ENCODE measurements at regions not wholly inside any gene's neighbourhood (a gene's known extent, or its start where the extent isn't known, plus 50 kb on each side); places are given as distances from the start of the nearest gene placed in this dataset.

DNA sequence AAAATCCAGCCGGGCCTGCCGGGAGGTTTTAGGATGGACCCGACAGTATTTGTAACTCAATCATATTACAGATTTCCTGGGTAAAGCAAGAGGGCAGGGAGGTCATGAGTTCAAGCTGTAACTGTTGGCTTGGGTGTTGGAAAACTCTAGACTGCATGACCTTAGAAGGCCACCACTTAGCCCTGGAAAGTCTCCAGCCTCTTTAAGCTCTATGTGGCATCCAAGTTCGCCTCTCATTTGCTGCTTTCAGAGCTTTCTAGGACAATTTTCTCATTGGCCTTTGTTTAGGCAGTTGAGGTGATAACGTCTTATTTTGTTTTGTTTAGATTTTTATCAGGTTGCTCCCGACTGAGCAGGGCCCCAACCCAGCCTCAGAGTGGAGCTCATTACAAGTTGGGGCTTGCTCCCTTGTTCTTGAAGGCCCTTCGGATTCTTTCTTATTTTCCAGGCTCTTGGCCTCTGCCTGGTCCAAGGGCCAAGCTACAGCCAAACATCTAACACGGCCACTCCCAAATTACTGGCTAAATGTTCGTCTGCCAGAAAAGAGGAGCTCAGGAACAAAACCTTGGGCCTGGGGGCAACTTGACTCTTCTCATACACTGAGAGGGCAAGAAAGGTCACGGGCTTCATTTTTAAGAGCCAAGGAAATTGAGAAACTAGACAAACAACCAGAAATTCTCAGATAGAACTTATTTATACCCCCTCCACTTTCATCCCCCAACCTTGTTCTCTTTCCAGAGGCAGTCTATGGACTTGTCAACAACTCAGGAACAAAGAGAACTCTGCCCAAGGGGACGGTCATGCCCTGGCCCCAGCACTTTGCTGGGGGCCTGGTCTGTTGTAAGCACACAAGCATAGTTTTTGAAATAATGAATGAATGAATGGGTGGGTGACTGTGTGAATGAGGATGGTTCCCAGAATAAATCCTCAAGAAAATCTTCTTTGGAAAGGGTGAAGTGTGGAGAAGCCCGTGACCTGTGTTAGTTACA is 526.9 kb downstream of the BNC2 start:
- no peak for DNase-seq

DNA sequence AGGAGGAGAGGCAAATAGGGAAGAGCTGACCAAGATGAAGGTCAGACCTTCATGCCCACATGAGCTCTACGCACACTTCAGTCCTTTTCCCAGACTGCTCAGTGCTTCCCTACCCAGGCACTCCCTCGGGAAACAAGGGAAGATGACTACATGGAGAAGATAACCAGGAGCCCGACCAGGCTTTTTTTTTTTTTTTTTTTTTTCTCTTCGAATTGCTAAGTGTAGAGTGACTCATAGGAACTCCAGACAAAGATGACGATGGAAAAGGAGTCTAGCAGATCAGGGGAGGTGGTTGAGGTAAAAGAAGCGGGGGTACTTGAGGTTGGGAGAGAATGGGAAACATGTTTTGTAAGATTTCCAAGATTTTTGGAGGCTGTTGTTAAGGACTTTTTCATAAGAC is 526.1 kb downstream of the BNC2 start:
- DNase-seq = peak; percentile 69

- no peak for DNase-seq
Observed at GRCh38 chr9:16345902-16346301, 524.6 kb downstream of the BNC2 start.

DNA sequence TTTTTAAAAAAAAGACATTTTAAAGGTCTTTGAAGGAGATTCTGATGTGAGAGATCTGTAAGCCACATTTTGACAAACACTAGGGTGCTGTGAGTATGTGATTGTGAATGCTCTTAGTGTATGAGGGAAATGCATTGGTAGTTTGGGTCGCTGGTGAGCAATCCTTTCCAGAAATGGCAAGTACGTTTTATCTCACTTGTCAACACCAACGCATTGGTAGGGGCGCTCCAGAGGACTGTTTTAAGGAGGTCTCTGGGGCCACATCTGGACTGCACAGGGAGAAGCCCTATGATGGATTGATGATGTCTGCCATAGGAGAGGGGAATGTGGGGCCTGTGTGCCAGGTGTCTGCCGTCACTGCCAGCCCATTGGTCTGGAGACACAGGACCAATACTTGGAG is 522.6 kb downstream of the BNC2 start:
- DNase-seq = no peak

GRCh38 chr9:16348531-16348930 is 521.9 kb downstream of the BNC2 start:
- no peak for DNase-seq

DNA sequence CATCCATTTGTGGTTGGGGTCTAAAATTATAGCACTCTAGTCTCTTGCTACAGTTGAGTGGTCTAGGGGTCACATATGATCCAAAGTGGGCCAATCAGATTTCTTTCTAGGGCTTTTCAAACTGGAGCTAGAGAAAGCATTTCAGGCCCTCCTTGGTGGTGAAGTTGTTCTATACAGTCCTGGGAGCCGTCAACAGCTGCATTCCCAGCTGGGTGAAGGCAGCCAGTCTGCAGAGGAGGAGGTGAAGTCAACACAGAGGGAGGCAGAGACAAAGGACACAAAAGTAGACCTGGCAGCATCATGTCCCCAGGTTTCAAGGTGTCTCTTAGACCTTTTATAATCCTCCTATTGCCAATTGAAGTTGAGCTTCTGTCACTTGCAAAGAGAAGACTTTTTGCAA is 518.2 kb downstream of the BNC2 start:
- no peak for DNase-seq

DNA sequence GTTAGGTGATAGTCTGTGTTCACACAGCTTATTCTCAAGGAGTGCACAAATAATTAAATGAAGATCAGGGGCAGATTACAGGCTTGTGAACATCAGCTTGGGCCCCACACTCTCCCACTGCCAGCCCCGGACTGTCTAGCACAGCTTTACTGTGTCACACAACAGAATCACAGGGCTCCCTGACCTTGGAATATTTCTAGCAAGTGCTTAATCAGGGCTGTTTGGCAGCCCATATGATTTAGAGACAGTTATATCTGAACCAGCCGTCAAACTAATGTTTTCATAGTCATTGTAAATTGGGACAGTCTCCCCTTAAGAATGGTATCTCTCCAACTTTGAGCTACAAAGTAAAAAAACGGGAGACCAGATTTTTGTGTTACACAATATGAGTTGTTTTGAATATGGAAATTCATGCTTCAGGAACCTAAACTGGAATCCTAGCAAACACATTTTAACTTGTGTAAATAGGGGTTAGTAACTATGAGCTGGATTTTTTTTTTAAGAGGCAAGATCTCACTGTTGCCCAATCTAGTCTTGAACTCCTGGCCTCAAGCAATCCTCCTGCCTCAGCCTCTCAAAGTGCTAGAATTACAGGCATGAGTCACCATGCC is 517.6 kb downstream of the BNC2 start:
- no peak for DNase-seq

GRCh38 chr9:16356196-16356765 is 514.2 kb downstream of the BNC2 start:
- no peak for DNase-seq

- DNase-seq = no peak
Observed at GRCh38 chr9:16357828-16358227, 512.6 kb downstream of the BNC2 start.

GRCh38 chr9:16358751-16359150 is 511.7 kb downstream of the BNC2 start:
- DNase-seq = no peak

Data from dermis blood vessel endothelial cell (primary cell).